Tibial nerve (tissue), 4 donors: ENCODE measurements at regions not wholly inside any gene's neighbourhood (a gene's known extent, or its start where the extent isn't known, plus 50 kb on each side); places are given as distances from the start of the nearest gene placed in this dataset.

Source experiments
- EP300 ChIP-seq, 2 donors: sonication (generic); formaldehyde crosslinking; IDR thresholded peaks; one replicate each; pipeline ENCODE4 v1.6.1; 2017; ENCODE audit warnings: antibody characterized with exemption in 2 of 2, mild to moderate bottlenecking in 1 of 2
- POLR2A ChIP-seq, 2 donors: fragments of 450-650 bp; IDR thresholded peaks; one replicate each; pipeline ENCODE4 v1.6.1; 2017; ENCODE audit warnings: antibody characterized with exemption in 2 of 2, mild to moderate bottlenecking in 2 of 2, moderate library complexity in 2 of 2
- TF ChIP-seq, protein P1 (sequence below), 5 experiments: fragments of 200-600 bp in 3 of 5; fragments of 450-650 bp in 2 of 5; sonication (generic) in 3 of 5; IDR thresholded peaks; one replicate each; pipeline ENCODE4 v1.5.1; 2016 to 2019; ENCODE audit warnings: antibody characterized with exemption in 5 of 5, mild to moderate bottlenecking in 3 of 5, moderate library complexity in 2 of 5

DNA sequence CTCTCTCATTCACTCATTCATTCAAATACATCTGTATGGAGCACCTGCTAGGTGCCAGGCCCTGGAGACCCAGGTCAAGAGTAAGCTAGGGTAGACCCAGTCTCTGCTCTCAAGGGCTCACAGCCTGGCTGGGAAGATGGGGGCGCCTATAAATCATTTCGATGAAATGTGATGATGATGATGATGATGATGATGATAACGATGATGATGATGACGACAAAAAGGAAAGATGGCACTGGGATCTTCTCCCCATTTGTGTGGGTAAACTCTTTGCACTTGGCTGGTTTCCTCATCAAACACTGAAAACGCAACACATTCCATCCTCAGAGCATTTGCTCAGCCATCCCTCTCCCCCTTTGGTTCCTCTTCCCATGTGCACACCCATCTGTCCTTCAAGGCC is 188.0 kb upstream of the CDYL start:
- no peak for TF ChIP-seq POLR2A (IDR thresholded peaks at IDR 0.05)
- TF ChIP-seq, protein P1, sequence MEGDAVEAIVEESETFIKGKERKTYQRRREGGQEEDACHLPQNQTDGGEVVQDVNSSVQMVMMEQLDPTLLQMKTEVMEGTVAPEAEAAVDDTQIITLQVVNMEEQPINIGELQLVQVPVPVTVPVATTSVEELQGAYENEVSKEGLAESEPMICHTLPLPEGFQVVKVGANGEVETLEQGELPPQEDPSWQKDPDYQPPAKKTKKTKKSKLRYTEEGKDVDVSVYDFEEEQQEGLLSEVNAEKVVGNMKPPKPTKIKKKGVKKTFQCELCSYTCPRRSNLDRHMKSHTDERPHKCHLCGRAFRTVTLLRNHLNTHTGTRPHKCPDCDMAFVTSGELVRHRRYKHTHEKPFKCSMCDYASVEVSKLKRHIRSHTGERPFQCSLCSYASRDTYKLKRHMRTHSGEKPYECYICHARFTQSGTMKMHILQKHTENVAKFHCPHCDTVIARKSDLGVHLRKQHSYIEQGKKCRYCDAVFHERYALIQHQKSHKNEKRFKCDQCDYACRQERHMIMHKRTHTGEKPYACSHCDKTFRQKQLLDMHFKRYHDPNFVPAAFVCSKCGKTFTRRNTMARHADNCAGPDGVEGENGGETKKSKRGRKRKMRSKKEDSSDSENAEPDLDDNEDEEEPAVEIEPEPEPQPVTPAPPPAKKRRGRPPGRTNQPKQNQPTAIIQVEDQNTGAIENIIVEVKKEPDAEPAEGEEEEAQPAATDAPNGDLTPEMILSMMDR (IDR thresholded peaks at IDR 0.05): no peak
- TF ChIP-seq EP300 (IDR thresholded peaks at IDR 0.05): no peak
